ENCODE measurements at regions not wholly inside any gene's neighbourhood (a gene's known extent, or its start where the extent isn't known, plus 50 kb on each side); places are given as distances from the start of the nearest gene placed in this dataset.

GRCh38 chr7:21276471-21277035 is 151.3 kb upstream of the SP4 start:
- H3K4me3 ChIP-seq (ENCODE audit: low read length): no peak overlapping the region
- no peaks in the 10 kb centered on the region for H3K27me3 ChIP-seq (ENCODE audit: insufficient read depth, low read length)
- H3K9me3 ChIP-seq (ENCODE audit: low read depth, low read length): no peaks in the 10 kb centered on the region
- H3K4me1 ChIP-seq (ENCODE audit: insufficient read depth, low read length): peaks cover 8% of the 10 kb centered on the region

DNA sequence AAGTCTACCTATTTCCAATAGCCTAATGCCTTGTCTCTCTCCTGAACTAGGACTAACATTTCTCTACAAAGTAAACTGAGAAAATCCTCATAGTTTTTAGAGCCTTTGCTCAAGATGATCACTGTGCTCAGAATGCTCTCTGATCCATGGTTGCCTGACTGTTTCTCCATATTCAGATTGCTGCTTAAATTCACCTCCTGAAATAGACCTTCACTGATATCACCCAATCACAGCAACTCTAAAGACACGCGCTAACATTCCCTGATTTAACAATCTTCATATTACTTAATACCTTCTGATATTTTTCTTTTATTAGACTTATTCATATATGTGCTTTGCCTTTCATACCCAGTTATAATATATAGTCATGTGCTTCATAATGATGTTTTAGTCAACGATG is 148.9 kb upstream of the SP4 start:
- Histone ChIP-seq H3K4me3 (ENCODE audit: low read length) (no peak overlapping the region), H3K27me3 (ENCODE audit: insufficient read depth, low read length) (no peaks in the 10 kb centered on the region), H3K4me1 (ENCODE audit: insufficient read depth, low read length) (peaks cover 10% of the 10 kb centered on the region), H3K9me3 (ENCODE audit: low read depth, low read length) (no peaks in the 10 kb centered on the region)

- no peaks in the 10 kb centered on the region for H3K27me3 ChIP-seq (ENCODE audit: insufficient read depth, low read length)
- no peak overlapping the region for H3K4me3 ChIP-seq (ENCODE audit: low read length)
- peaks cover 10% of the 10 kb centered on the region for H3K4me1 ChIP-seq (ENCODE audit: insufficient read depth, low read length)
- H3K9me3 ChIP-seq (ENCODE audit: low read depth, low read length): no peaks in the 10 kb centered on the region
Measured at GRCh38 chr7:21281193-21281592, 146.7 kb upstream of the SP4 start.

- Histone ChIP-seq H3K27me3 (ENCODE audit: insufficient read depth, low read length) (no peaks in the 10 kb centered on the region), H3K4me3 (ENCODE audit: low read length) (no peak overlapping the region), H3K4me1 (ENCODE audit: insufficient read depth, low read length) (no peaks in the 10 kb centered on the region), H3K9me3 (ENCODE audit: low read depth, low read length) (no peaks in the 10 kb centered on the region)
Measured at GRCh38 chr7:21293771-21294170, 134.1 kb upstream of the SP4 start.

DNA sequence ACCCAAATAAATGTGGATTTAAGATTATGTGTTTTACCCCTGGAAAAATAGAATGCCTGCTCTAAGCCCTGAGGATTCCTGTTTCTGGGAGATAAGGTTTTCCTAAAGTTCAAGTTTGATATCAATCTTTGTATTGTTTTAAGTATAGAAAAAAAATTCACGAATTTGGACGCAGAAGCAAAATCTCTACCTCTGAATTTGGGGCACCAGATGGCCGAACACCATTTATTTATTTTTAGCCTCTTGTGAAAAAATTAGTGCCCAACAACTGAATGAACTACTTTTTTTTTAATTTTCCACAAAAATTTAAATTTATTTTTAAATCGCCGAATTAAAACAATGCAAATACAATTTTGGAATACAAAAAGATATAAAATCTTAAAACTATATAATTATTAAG is 128.1 kb upstream of the SP4 start:
- no peaks in the 10 kb centered on the region for H3K4me1 ChIP-seq (ENCODE audit: insufficient read depth, low read length)
- no peak overlapping the region for H3K4me3 ChIP-seq (ENCODE audit: low read length)
- H3K27me3 ChIP-seq (ENCODE audit: insufficient read depth, low read length): no peaks in the 10 kb centered on the region
- H3K9me3 ChIP-seq (ENCODE audit: low read depth, low read length): no peaks in the 10 kb centered on the region

DNA sequence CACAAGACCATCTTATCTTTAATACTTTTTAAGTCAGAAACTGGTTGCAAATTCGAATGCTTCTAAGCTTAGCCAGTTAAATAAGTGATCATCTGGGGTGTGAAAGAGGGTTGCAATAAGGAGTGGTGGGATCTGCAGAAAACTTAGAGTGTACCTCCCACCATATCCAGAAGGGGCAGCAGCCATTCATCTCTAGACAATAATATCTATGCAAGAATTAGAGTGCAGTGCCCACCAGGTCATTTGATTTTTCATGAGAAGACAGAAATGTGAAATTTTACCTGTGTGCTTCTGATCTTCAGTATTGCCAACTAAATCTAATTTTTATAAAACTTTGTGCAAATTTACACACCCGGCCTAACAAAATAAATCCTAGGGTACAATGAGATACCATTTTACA is 127.2 kb upstream of the SP4 start:
- H3K27me3 ChIP-seq (ENCODE audit: insufficient read depth, low read length): no peaks in the 10 kb centered on the region
- no peaks in the 10 kb centered on the region for H3K4me1 ChIP-seq (ENCODE audit: insufficient read depth, low read length)
- H3K9me3 ChIP-seq (ENCODE audit: low read depth, low read length): no peaks in the 10 kb centered on the region
- no peak overlapping the region for H3K4me3 ChIP-seq (ENCODE audit: low read length)

- Histone ChIP-seq H3K9me3 (ENCODE audit: low read depth, low read length) (no peaks in the 10 kb centered on the region), H3K4me3 (ENCODE audit: low read length) (no peak overlapping the region), H3K4me1 (ENCODE audit: insufficient read depth, low read length) (no peaks in the 10 kb centered on the region), H3K27me3 (ENCODE audit: insufficient read depth, low read length) (no peaks in the 10 kb centered on the region)
Measured at GRCh38 chr7:21304808-21305375, 123.0 kb upstream of the SP4 start.

DNA sequence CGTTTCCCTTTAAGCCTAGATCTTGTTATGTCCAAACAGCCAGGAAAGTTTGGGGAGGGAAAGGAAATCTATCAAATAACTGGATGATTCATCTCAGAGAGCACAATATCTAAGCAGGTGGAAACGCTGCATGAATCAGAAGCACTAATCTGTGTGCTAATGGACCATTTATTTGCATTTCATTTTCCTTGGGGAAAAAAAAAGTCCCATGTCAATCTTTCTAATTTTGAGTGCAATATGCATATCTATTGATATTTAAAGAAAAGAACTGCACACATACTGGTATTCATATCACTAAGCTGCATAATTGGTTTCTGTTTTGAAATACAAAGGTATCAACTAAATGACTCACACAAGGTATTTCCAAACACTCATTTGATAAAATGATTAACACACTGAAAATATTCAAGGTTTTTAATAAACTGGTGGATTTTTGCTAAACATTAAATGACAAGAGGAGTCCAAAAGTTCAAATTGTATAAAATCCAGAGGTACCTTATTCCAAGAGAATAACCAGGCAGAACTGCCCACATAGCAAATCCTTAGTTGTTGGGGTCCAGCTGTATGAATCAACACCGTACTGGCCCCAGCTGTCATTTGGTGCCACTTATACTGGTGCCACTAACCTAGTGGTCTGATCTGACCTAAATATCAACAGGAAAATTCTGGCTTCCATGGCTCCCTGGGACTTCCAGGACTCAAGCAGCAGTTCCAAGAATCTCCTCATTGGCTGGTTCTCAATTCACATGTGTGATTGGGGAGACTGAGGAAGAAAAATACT is 122.2 kb upstream of the SP4 start:
- H3K27me3 ChIP-seq (ENCODE audit: insufficient read depth, low read length): no peaks in the 10 kb centered on the region
- no peaks in the 10 kb centered on the region for H3K4me1 ChIP-seq (ENCODE audit: insufficient read depth, low read length)
- H3K4me3 ChIP-seq (ENCODE audit: low read length): no peak overlapping the region
- no peaks in the 10 kb centered on the region for H3K9me3 ChIP-seq (ENCODE audit: low read depth, low read length)

DNA sequence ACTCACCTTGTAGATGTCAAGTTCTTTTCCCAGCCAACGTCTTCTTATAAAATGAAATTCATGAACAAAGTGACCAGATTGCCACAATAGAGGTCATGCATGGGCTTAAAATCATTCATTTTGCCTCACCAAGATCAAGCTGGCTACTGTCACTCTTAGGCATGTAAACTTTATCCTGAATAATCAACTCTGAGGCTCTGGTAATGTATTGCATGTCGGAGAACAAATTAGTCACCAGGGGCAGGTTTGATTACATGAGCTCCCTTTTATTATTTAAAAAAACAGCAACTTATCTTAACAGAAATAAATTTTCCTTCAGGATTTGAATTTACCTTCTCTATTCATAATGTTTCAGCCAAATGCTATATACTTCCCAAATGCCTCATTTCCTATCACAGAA is 112.9 kb upstream of the SP4 start:
- H3K4me1 ChIP-seq (ENCODE audit: insufficient read depth, low read length): no peaks in the 10 kb centered on the region
- no peaks in the 10 kb centered on the region for H3K27me3 ChIP-seq (ENCODE audit: insufficient read depth, low read length)
- no peak overlapping the region for H3K4me3 ChIP-seq (ENCODE audit: low read length)
- H3K9me3 ChIP-seq (ENCODE audit: low read depth, low read length): peaks cover 13% of the 10 kb centered on the region

- H3K27me3 ChIP-seq (ENCODE audit: insufficient read depth, low read length): no peaks in the 10 kb centered on the region
- H3K9me3 ChIP-seq (ENCODE audit: low read depth, low read length): peaks cover 2% of the 10 kb centered on the region
- no peak overlapping the region for H3K4me3 ChIP-seq (ENCODE audit: low read length)
- H3K4me1 ChIP-seq (ENCODE audit: insufficient read depth, low read length): no peaks in the 10 kb centered on the region
Measured at GRCh38 chr7:21317966-21318915, 109.6 kb upstream of the SP4 start.

DNA sequence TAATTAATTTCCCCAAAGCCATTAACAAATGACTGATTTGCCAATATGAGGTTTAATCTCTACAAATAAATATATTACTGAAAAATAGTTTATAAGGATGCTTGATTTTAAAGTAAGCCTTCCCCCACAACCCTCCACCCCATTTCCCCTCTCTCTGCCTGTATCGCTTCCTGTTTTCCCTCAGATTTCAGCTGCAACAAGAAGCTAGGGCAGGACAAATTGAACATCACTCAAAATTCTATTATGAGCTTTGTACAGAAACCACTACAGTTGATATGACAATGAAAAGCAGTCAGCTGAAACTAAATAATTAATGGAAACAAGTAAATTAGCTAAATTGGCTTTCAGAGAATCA is 109.0 kb upstream of the SP4 start:
- H3K27me3 ChIP-seq (ENCODE audit: insufficient read depth, low read length): no peaks in the 10 kb centered on the region
- H3K4me1 ChIP-seq (ENCODE audit: insufficient read depth, low read length): no peaks in the 10 kb centered on the region
- no peaks in the 10 kb centered on the region for H3K9me3 ChIP-seq (ENCODE audit: low read depth, low read length)
- H3K4me3 ChIP-seq (ENCODE audit: low read length): no peak overlapping the region

DNA sequence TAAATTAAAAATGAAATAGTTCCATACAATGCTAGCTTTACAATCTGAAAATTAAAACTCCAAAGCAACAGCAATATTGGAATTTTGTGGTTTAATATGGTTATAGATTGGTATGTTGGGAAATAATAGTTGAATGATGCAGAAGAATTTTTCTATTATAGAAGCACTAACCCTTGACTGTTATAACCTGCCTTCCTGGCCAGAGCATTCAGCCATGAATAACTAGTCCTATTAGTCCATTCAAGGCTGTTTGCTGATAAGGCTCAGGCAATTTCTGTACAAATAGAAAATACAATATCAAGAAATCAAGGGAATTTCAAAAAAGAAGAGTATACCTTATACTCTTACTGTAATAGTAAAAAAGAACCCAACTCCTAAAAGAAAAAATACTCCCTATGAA is 101.6 kb upstream of the SP4 start:
- Histone ChIP-seq H3K27me3 (ENCODE audit: insufficient read depth, low read length) (no peaks in the 10 kb centered on the region), H3K4me1 (ENCODE audit: insufficient read depth, low read length) (no peaks in the 10 kb centered on the region), H3K9me3 (ENCODE audit: low read depth, low read length) (no peaks in the 10 kb centered on the region), H3K4me3 (ENCODE audit: low read length) (no peak overlapping the region)

DNA sequence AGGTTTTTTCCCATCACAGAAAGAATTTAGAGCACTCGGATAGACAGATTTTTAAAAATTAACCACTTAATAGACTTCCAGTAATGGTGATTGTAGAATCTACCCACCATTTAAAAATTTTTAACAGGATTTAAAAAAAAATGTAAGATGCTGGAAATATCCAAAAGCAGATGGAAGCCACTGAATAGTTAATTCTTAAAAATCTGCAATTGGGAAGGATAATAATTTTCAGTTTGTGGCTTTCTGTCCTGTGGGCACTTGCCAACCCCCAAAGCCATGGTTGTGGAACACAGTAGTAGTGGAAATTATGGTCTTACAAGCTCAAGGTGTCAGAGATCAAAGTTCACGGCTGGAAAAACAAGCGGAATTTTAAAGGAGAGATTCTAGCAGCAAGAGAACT is 101.0 kb upstream of the SP4 start:
- Histone ChIP-seq H3K9me3 (ENCODE audit: low read depth, low read length) (no peaks in the 10 kb centered on the region), H3K4me1 (ENCODE audit: insufficient read depth, low read length) (no peaks in the 10 kb centered on the region), H3K27me3 (ENCODE audit: insufficient read depth, low read length) (no peaks in the 10 kb centered on the region), H3K4me3 (ENCODE audit: low read length) (no peak overlapping the region)

DNA sequence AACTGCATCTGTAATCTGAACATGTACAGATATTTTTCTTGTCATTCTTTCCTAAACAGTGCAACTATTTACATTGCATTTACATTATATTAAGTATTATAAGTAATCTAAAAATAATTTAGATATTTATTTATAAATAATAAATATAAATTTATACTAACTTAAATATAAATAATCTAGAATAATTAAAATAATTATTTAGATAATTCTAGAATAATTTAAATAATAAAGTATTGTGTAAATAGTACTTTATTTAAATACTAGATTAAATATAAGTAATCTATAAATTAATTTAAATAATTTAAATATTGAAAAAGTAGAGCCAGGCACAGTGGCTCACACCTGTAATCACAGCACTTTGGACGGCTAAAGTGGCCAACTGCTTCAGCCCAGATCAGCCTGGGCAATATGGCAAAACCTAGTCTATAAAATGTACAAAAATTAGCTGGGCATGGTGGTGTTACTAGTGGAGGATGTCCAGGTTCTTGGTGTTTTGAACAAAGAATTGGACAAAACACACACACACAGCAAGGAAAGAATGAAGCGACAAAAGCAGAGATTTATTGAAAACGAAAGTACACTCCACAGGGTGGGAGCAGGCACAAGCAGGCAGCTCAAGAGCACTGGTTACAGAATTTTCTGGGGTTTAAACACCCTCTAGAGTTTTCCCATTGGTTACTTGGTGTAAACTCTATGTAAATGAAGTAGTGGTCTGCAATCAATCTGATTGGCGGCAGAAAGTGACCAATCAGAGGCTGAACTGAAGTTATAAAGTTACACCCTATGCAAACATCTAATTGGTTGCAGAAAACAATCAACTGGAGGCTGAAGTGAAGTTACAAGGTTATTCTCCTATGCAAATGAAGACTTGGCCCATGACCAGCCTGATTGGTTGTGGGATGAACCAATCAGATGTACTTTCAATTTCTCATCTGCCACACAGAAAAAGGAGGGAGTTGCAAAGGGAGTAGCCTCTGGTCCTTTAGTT is 100.2 kb upstream of the SP4 start:
- no peaks in the 10 kb centered on the region for H3K4me1 ChIP-seq (ENCODE audit: insufficient read depth, low read length)
- no peak overlapping the region for H3K4me3 ChIP-seq (ENCODE audit: low read length)
- H3K9me3 ChIP-seq (ENCODE audit: low read depth, low read length): no peaks in the 10 kb centered on the region
- H3K27me3 ChIP-seq (ENCODE audit: insufficient read depth, low read length): no peaks in the 10 kb centered on the region

All from mononuclear cell (primary cell).